ENCODE measurements at regions not wholly inside any gene's neighbourhood (a gene's known extent, or its start where the extent isn't known, plus 50 kb on each side); places are given as distances from the start of the nearest gene placed in this dataset.
"Not testable (repeated sequence)": the region's sequence is repeated elsewhere in the genome, so short reads cannot be mapped to it uniquely, and the experiment has no call there.

DNA sequence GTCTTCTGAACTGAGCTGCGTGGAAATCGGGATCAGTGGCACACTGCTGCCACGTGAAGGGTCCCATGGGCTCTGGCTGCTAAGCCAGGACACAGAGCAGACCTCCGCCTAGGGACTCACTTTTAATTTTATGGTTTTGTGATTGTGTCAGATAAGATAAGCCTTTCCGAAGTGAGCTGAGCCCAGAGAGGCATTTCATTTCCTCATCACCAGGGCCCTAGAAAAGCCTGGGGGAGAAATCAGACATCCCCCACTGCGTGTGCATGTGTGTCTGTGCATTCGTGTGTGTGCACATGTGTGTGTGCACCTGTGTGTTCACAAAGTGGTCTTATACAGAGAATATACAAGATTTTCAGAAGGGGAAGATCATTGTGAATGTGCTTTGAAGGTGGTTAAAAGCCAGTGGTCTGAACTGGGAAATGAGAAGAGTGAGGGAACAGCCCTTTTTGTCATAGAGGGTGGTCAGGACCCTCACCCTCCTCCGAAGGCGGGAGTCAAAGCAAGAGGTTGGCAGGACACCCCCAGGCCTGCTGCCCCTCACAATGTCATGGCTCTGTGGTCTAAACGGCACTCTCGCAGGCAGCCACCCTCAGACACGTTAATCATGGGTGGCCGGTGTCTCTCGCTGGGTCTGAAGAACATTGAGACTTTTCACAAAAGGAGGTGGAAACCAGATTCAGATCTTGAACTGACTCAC lies 176.1 kb upstream of the PFKP start:
- no peak for DNase-seq (ENCODE audit: low spot score)

DNA sequence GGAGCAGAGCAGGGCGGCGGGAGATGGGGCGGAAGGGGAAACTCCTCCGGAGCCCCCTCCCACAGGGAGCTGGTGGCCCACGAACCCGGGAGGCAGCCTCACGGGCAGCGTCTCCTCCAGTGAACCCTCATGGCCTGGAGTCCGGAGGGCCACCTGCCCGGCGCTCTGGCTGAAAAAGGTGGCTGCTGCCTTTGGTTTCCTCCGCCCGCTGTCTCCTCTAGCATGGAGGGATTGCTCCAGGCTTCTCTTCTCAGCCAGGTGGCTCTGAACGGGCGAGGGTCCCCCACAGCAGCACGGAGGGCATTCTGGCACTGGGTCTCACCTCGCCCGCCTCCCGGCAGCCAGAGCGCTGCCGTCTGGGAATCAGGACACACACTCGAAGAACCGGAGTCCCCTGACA lies 177.3 kb upstream of the PFKP start:
- DNase-seq (ENCODE audit: low spot score) = no peak

DNA sequence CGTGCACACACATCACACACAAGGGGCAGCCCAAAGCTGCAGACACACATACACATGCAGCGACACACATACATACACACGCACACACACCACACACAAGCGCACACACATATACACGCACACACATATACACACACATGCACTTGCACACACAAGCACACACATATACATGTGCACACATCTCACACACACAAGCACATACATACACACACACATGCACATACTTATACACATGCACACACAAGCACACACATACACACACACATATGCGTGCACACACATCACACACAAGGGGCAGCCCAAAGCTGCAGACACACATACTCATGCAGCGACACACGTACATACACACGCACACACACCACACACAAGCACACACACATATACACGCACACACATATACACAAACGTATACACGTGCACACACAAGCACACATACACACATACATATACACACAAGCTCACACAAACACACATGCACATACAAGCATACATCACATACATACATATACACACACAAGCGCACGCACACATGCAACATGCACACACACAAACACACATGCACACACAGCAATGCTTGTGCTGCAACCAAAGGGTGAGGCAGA lies 178.8 kb upstream of the PFKP start:
- DNase-seq (ENCODE audit: low spot score) = no peak

DNA sequence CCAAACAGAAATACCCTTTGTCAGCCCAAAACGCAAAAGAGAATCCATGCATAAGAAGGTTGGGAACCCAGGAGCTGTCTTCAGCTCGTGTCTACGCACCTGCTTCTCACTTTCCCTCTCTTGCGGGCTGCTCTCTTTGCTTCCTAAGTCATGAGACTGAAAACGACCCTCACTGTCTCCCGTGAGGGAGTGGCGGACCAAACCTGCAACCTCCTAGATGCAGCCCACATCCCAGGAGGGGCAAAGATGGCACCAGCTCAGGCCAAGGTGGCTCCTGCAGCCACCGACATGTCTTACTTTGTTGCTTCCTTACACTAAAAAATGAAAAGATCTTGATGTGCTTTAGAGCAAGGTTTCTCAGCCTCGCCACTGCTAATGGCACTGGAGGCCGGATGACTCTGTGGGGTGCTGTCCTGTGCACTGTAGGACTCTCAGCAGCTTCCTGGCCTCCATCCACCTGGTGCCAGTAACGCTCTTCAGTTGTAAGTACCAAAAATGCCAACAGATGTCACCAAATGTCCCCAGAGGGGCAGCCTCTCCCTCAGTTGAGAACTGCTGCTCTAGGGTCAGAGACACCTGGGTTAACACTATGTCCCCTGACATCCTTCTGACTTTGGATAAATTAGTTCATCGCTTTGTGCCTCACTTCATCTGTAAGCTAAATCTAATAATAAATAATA lies 179.8 kb upstream of the PFKP start:
- DNase-seq (ENCODE audit: low spot score) = no peak

DNA sequence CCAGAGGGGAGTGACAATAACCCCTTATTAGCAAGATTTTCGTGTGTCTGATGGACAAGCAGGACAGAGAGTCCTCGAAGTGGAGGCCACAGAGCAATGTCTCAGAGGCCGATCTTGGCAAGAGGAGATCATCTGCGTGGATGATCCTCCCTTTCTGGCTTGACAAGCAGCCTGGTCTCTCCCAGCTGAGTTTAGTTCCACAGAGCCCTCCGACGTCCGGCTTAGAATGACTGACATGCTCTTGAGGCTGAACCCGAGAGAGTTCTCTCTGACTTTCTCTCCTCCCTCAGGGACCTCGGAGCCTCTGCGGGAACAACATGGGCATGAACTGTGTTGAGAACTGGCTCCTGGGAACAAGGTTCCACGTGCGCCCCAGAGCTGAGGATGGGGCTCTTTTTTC lies 180.7 kb upstream of the PFKP start:
- no peak for DNase-seq (ENCODE audit: low spot score)

DNA sequence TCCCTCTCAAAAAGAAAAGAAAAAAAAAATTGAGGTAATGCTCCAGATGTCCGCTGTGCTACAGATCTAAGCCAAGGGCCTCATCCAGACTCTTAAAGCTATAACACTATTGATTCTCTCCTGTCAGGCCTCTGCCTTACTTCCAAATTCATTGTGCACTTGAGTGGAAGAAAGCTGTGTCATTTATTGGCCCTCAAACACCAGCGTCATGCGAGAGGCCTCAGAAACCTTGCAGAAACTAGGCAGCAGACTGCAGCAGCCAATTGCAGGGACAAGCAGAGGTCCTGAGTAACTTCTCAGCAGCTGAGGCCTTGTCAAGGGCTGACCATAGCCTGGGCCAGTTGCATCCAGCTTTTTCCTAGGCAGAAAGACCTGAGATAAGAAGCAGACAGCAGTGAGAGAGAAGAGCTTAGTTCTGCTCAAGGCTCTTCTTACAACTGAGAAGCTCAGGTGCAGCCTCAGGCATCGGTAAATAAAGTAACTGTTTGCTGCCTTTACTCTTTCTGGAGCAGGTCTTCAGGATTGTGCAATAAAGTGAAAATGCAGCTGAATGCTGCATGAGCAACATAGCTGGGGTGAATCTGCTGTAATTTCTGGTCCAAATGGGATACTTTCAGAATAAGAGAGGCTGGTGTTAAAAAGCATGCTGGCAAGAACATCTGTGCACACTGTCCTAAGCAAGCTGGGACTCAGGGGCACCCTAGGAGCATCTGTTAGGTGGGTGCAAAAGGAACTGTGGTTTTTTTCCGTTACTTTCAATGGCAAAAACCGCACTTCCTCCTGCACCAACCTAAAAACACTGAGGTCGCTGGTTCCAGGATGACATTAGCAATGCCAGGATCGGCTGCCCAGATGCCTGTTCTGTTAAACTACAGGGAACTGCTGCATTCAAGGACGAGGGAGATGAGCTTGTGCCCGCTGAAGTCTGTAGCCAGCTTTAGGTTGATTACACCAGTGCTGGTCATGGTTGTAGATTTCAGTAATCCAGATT lies 181.8 kb upstream of the PFKP start:
- no peak for DNase-seq (ENCODE audit: low spot score)

DNA sequence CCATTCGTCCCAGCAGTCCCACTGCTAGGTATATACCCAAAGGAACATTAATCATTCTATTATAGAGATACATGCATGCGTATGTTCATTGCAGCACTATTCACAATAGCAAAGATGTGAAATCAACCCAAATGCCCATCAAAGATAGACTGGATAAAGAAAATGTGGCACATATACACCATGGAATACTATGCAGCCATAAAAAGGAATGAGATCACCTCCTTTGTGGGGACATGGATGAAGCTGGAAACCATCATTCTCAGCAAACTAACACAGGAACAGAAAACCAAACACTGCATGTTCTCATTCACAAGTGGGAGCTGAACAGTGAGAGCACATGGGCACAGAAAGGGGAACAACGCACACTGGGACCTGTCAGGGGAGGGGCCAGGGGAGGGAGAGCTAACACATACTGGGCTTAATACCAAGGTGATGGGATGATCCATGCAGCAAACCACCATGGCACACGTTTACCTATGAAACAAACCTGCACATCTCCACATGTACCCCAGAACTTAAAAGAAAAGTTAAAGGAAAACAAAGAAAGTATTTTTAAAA lies 183.3 kb upstream of the PFKP start:
- not testable (repeated sequence) for DNase-seq (ENCODE audit: low spot score)

DNA sequence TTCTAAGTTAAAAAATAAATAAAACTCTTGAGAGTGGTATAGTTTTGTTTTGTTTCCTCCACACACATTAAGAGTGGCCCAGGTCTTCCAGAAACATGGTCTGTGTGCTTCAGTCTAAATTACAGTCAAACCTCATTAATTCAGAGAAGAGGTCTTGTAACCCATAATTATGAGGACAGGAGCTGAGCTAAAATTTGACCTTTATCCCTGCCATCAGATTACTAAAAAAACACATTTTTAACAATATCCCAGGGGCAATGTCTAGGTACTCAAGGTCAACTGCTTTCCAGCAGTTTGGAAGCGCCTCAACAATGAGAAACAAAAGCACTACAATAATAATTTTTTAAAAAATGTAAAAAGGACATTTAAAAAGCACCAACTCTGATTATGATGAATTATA lies 184.1 kb upstream of the PFKP start:
- DNase-seq (ENCODE audit: low spot score) = no peak

DNA sequence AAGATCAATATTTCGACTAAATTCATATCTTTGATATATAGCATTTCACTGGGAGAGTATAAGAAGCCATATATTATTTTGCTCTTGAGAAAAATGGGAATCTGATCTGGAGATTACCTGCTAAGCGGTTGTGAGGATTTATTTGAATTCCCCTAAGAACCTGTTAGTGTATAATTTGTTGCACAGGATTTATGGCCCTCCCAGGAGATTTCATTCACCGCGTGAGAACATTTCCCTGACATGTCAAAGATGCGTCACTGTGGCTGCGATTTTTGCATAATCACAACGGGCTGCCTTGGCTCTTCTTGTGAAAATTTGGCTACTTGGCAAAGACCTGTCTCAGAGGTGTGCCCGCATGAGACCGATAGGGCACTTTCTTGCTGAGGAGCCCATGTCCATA lies 184.7 kb upstream of the PFKP start:
- DNase-seq (ENCODE audit: low spot score) = no peak

DNA sequence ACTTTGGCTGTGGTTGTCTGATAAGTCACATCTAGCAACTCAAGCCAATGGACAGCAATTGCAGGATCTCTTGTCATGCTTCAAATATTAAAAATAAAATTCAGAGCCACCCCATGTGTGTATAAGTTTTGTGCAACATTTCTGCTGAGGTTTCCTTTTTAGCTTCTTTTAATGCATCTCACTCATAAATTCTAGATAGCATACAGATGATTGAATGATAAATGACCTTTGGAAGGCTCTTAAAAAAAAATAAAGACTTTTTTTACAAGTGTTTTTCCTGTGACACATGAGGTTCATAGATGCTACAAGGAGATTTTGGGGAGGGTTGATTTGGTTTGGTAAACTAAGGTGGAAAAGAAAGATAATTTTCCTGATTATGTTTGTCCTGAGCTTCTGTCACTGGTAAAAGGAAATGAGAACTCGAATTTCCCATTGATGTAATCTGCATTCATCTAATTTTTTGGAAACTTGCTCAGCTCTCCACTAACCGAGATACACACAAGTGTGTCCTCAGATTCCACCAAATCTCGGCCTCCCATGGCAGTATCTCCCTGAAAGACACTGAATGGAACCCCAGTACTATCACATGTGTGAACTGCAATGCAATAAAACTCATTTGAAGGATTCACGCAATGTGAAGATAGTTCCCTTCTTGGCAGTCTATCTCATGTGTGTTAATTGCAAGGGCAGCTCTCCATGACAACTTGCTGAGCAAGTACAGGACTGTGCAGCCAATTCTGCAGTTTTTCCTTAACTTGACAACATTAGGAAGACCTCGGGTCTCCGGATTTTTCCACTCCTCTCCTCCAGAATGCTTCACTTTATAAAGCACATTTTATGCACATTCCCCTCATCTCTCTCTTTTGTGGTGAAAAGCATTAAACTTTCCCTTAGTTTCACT lies 185.4 kb upstream of the PFKP start:
- DNase-seq (ENCODE audit: low spot score) = no peak

DNA sequence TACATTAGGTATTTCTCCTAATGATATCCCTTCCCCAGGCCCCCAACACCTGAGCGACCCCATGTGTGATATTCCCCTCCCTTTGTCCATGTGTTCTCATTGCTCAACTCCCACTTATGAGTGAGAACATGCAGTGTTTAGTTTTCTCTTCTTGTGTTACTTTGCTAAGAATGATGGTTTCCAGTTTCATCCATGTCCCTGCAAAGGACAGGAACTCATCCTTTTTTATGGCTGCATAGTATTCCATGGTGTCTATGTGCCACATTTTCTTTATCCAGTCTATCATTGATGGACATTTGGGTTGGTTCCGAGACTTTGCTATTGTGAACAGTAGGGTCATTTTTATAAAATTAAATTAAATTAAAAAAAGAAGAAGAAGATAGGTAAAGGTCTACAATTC lies 187.3 kb upstream of the PFKP start:
- not testable (repeated sequence) for DNase-seq (ENCODE audit: low spot score)

DNA sequence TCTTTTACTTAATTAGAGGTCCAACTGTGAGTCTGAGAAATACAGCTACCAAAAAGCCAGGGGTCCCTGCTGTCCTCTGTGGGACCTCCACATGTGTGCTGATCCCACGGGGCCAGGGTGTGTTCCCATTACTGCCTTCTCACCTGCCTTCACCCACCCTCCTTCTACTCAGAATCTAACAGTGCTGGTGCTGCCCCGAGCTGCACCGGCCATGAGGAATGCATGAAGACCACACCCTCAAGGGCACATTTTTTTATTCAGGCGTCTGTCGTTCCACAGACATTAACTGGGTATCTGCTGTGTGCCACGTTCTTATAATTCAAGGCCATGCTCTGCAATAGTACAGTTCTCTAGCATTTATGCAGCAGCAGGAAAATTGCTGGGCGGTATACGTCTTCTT lies 188.5 kb upstream of the PFKP start:
- DNase-seq (ENCODE audit: low spot score) = no peak

DNA sequence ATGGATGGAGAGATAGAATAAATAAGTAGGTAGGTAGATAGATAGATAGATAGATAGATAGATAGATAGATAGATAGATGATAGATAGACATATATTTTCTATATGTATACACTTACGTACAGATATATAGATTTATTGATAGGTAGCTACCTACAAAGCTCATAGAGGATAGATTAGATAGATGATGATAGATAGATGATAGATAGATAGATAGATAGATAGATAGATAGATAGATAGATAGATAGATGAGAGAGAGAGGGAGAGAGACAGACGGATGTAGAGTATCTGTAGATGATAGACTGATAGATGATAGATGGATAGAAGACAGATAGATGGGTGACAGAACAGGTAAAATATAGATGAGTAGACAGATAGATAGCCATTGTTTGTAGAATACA lies 191.3 kb upstream of the PFKP start:
- no peak for DNase-seq (ENCODE audit: low spot score)

DNA sequence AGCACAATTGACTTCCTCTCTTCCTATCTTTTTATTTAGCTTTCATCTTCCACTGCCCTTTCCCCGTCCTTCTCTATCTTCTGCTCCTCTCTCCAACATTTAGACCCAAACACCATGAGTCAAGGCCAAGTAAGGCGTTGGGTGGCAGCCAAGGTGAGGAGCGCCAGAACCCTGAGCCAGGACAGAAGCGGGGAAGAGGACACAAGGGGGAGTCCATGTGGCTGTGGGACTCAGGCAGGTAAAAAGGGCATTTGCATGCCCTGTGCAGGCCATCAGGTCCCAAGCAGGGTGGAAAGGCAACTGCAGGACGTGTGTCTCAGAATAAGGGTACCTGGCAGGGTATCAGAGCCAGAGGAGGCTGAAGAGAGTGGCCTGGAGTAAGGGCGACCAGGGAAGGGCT lies 192.4 kb upstream of the PFKP start:
- DNase-seq (ENCODE audit: low spot score) = no peak

DNA sequence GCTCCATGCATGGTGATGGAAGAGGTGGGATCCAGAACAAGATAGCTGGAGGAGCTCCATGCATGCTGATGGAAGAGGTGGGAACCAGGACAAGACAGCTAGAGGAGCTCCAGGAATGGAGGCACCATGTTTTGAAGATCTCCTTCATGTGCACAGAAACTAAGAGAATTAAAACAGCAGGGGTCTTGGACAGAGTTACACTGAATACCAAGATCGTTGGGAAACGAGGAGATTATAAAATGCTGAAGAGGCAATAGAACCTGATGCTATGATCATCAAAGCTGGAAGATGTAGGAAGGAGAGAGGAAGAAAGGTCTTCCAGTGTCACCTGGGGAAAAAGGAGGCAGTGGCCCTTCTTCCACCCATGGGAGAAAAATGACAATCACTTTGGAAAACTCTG lies 193.6 kb upstream of the PFKP start:
- no peak for DNase-seq (ENCODE audit: low spot score)

DNA sequence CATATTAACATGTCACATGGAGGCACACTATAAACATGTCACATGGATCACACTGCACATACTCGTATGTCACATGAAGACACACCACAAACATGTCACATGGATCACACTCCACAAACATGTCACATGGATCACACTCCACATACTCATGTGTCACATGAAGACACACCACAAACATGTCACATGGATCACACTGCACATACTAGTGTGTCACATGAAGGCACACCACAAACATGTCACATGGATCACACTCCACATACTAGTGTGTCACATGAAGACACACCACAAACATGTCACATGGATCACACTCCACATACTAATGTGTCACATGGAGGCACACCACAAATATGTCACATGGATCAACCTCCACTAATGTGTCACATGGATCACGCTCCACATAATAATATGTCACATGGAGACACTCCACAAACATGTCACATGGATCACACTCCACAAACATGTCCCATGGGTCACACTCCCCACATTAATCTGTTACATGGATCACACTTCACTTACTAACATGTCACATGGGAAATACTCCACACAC lies 195.6 kb upstream of the PFKP start:
- DNase-seq (ENCODE audit: low spot score) = no peak

DNA sequence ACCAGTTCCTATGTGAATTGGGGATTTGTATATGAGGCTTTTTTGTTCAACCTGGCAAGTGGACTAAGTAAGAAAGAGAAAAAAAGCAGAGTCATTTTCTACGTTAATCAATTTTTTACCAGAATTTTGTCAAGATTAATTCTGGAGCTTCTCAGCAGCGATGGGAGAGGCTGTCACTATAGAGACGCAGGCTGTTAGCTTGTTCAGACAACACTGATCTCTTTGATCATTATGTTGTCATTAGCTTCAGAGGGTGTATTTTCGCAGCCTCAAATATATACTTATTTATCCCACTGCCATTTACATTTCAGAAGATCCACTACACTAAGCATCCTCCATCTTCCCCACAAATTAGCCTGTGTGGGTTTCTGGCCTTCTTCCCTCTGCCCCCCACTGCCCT lies 196.7 kb upstream of the PFKP start:
- no peak for DNase-seq (ENCODE audit: low spot score)

DNA sequence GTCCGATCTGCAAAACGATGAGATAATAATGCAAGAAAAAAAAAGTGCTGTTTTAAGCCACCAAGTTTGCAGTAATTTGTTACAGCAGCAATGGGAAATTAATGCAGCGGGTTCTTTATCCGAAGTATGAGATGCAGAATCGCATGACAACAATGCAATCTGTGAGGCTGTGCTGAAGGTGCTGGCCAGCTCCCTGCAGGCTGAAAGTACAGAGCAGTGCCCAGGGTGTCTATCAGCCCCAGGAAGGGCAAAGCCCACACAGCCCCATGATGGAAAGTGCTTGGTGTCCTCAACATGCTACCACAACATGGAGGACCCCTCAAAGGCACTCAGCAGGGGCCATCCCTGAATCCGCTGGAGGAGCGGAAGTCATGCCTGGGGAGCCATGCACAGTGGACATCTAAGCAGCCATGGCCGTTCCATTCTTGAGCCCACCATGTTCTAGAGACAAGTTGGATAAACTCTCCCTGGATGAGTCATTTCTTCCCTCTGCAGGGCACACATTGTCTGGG lies 199.5 kb upstream of the PFKP start:
- DNase-seq (ENCODE audit: low spot score) = no peak

DNA sequence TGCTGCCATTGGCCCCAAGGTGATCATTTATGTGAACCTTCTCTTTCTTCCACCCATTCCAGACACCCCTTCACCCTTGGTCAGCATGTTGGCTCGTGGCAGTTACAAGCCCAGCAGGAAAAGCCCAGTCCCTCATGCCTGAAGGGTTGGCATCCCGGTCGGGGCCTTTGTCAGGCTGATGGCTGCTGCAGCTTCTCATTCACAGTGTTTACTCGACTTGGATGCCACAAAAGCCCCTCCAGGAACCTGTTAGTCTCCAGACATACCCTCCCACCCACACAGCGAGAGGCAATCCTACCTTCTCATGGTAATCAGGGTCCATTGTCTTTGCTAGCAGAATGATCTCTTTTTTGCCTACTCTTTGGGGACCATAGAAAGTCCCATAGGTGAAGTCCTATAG lies 200.8 kb upstream of the PFKP start:
- DNase-seq (ENCODE audit: low spot score) = no peak

DNA sequence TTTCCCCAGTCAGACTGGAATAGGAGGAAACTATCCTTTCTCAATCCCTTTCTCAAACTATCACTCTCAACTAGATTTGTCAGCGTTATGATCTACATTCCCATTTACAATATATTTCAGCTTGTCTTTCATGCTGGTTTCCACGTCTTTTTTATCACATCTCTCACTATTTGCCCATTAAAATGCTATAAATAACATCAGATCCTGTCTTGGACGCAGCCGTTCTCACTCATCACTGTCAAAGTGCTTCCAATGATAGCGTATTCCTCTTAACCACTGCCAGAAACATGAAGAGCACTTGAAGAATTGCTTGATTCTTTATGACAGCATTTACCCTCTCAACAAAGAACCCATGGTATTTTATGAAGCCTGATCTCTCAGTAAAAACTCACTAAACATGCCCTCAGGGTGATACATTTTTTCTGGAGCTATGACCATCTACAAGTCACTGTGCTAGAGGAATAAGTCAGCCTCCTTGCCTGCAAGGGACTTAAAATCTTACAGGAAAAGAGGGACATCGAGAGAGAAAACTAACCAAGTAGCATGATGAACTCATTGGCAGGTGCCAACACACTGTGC lies 205.6 kb upstream of the PFKP start:
- DNase-seq (ENCODE audit: low spot score) = no peak

Measured in GM03348 (cell line).